ENCODE measurements at regions not wholly inside any gene's neighbourhood (a gene's known extent, or its start where the extent isn't known, plus 50 kb on each side); places are given as distances from the start of the nearest gene placed in this dataset.

- no peak for TF ChIP-seq CTCF (conservative IDR thresholded peaks at IDR 0.05; ENCODE audit: low read depth, low read length)
- no peak for TF ChIP-seq CHD1 (IDR thresholded peaks at IDR 0.05; ENCODE audit: low read depth, low read length)
- TF ChIP-seq RAD21 (IDR thresholded peaks at IDR 0.05; ENCODE audit: low read length), result no peak
- no peak for TF ChIP-seq ELK1 (IDR thresholded peaks at IDR 0.05; ENCODE audit: borderline replicate concordance, low read depth, low read length)
- no peak for TF ChIP-seq CEBPB (IDR thresholded peaks at IDR 0.05; ENCODE audit: low read depth, low read length)
- TF ChIP-seq POLR2A (IDR thresholded peaks at IDR 0.05; ENCODE audit: low read depth, low read length), result no peak
- TF ChIP-seq RFX5 (IDR thresholded peaks at IDR 0.05; ENCODE audit: low read depth, low read length), result no peak
- TF ChIP-seq RCOR1 (IDR thresholded peaks at IDR 0.05; ENCODE audit: insufficient replicate concordance, low read length), result no peak
- no peak for TF ChIP-seq MXI1 (IDR thresholded peaks at IDR 0.05; ENCODE audit: borderline replicate concordance, low read depth, low read length)
- TF ChIP-seq MAZ (IDR thresholded peaks at IDR 0.05; ENCODE audit: borderline replicate concordance, low read depth, low read length), result no peak
Observed at GRCh38 chr5:17396247-17396646, 101.8 kb upstream of the TAF11L2 start.

Measured in IMR-90 (cell line).